Fibroblast of villous mesenchyme (primary cell): ENCODE measurements at regions not wholly inside any gene's neighbourhood (a gene's known extent, or its start where the extent isn't known, plus 50 kb on each side); places are given as distances from the start of the nearest gene placed in this dataset.

Experiments
- DNase-seq: peaks from one replicate; pipeline ENCODE4 v3.0.0-alpha.2; 2010; ENCODE audit warnings: low read depth
- H3K4me3 ChIP-seq: 2 replicates; pipeline ENCODE4 v1.5.1; 2011; ENCODE audit warnings: low read depth, mild to moderate bottlenecking, low read length
- TF ChIP-seq, protein P1 (sequence below): IDR thresholded peaks from 2 replicates; pipeline ENCODE4 v1.5.1; 2012; ENCODE audit warnings: low read depth, mild to moderate bottlenecking, low read length; ENCODE audit not compliant: insufficient read depth

DNA sequence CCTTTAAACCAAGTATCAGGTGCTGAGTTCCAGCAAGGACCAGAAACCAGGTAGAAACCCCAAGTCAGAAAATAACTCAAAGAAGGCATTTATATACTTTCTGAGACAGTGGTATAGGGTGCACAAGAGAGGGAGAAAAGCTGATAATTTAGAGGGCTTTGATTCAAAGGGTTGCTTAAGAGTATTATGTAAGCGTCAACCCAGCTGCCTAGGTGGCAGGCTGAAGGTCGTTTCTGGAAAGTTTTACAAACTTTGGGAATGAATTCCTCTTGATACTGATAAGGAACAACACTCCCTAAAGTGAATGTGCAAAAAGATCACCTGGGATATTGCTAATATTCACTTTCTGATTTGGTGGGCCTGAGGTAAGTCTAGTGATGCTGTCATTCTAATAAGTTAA is 800.7 kb downstream of the MAFB start:
- TF ChIP-seq, protein P1, sequence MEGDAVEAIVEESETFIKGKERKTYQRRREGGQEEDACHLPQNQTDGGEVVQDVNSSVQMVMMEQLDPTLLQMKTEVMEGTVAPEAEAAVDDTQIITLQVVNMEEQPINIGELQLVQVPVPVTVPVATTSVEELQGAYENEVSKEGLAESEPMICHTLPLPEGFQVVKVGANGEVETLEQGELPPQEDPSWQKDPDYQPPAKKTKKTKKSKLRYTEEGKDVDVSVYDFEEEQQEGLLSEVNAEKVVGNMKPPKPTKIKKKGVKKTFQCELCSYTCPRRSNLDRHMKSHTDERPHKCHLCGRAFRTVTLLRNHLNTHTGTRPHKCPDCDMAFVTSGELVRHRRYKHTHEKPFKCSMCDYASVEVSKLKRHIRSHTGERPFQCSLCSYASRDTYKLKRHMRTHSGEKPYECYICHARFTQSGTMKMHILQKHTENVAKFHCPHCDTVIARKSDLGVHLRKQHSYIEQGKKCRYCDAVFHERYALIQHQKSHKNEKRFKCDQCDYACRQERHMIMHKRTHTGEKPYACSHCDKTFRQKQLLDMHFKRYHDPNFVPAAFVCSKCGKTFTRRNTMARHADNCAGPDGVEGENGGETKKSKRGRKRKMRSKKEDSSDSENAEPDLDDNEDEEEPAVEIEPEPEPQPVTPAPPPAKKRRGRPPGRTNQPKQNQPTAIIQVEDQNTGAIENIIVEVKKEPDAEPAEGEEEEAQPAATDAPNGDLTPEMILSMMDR = no peak
- no peak overlapping the region for H3K4me3 ChIP-seq
- no peak for DNase-seq

DNA sequence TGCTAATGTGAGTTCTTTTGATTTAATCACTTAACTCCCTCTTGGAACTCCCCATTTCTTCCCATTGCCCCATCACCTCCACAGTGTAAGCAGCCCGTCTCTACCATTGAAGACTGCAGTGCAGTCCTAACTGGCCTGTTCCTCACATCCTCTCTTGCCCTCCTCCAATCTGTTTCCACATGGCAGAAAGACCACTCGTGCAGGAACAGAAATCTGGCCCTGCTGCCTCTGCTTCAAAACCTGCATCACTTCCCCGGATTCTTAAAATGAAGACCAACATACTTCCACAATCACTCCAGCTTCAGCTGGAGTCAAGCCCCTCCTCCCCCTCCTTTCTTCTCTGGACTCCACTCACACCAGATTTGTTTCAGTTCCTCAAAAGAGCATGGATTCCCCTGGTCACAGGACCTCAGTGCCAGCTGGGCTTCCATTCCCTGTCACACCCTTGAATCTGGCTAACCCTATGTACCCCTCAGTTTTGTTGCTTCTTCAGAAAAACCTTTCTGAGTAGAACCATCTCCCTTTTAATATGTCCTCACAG is 802.3 kb downstream of the MAFB start:
- DNase-seq = no peak
- TF ChIP-seq, protein P1 = no peak
- H3K4me3 ChIP-seq = no peak overlapping the region

- DNase-seq = peak; percentile 77
- TF ChIP-seq, protein P1 = peak; percentile 60
- no peak overlapping the region for H3K4me3 ChIP-seq
These were observed 802.9 kb downstream of the MAFB start for GRCh38 chr20:39885975-39886649.

- TF ChIP-seq, protein P1 = no peak
- no peak overlapping the region for H3K4me3 ChIP-seq
- no peak for DNase-seq
These were observed 806.2 kb downstream of the MAFB start for GRCh38 chr20:39882806-39883205.

DNA sequence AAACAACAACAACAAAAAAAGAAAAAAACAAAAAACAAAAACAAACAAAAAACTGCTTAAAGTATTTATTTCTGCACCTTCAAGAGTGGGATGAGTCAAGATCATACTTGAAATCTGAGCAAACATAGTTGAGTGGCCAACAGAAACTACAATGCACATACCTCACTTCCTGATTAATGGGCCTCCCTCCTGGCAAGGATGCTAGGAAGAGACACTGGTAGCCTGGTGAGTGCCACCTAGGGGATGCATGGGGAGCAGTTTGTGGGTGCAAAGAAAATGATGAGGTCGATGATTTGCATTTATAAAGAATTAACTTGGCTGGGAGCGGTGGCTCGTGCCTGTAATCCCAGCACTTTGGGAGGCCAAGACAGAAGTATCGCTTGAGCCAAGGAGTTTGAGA is 808.1 kb downstream of the MAFB start:
- TF ChIP-seq, protein P1 = peak; percentile 30
- H3K4me3 ChIP-seq = no peak overlapping the region
- no peak for DNase-seq

DNA sequence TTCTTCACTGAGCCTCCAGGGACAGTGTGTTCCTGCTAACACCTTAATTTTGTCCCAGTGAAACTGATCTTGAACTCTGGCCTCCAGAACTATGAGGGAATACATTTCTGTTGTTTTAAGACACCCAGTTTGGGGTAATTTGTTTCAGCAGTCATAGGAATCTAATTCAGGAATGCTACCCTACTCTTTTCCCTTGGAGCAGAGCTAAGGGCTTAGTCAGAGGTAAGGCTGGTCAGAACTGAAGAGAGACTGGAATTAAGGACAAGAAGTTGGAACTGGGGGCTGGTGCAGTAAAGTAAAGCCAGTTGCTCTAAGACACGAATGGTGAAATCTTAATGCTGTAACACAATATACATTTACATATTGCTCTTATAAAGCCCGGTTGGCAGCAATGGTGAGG is 809.7 kb downstream of the MAFB start:
- no peak for DNase-seq
- TF ChIP-seq, protein P1 = no peak
- H3K4me3 ChIP-seq = no peak overlapping the region

GRCh38 chr20:39878809-39879208 is 810.2 kb downstream of the MAFB start:
- TF ChIP-seq, protein P1 = no peak
- H3K4me3 ChIP-seq = no peak overlapping the region
- DNase-seq = peak; percentile 30
